ENCODE measurements at regions not wholly inside any gene's neighbourhood (a gene's known extent, or its start where the extent isn't known, plus 50 kb on each side); places are given as distances from the start of the nearest gene placed in this dataset.

DNA sequence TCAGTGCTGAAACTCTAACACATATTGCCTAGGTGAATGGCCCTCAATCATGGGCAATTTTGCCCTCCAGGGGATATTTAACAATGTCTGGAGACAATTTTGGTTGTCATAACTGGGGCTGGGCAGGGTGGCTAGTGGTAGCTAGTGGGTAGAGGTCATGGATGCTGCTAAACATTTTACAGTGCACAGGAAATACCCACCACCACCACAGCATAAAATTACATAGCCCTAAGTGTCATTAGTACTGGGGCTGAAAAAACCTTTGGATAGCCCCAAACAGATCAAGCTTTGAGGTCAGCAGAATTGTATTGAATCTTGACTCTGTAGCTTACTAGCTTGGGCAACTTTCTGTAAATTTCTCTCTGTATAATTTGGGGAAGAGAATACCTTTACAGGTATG lies 758.0 kb downstream of the BCL11B start:
- Histone ChIP-seq H3K9ac (ENCODE audit: low read depth in 2 of 2, low read length in 2 of 2) (no peak overlapping the region), H3K27me3 (no peaks in the 10 kb centered on the region), H3K27ac (no peak overlapping the region), H3K36me3 (no peaks in the 10 kb centered on the region), H3K9me3 (no peaks in the 10 kb centered on the region), H3K4me3 (no peak overlapping the region), H3K4me1 (no peaks in the 10 kb centered on the region)
- DNase-seq, result no peak
- intact Hi-C loops (cut with DNase I), result no loop called here
- TF ChIP-seq CTCF (IDR thresholded peaks at IDR 0.05), result no peak

- no peak for TF ChIP-seq CTCF (IDR thresholded peaks at IDR 0.05)
- no peaks in the 10 kb centered on the region for H3K27me3 ChIP-seq
- no peak overlapping the region for H3K27ac ChIP-seq
- no peak overlapping the region for H3K9ac ChIP-seq (ENCODE audit: low read depth in 2 of 2, low read length in 2 of 2)
- H3K4me1 ChIP-seq, result no peaks in the 10 kb centered on the region
- H3K9me3 ChIP-seq, result no peaks in the 10 kb centered on the region
- no peaks in the 10 kb centered on the region for H3K36me3 ChIP-seq
- intact Hi-C loops (cut with DNase I), result no loop called here
- H3K4me3 ChIP-seq, result no peak overlapping the region
- DNase-seq, result no peak
Observed at GRCh38 chr14:98536256-98536655, 735.7 kb downstream of the BCL11B start.

DNA sequence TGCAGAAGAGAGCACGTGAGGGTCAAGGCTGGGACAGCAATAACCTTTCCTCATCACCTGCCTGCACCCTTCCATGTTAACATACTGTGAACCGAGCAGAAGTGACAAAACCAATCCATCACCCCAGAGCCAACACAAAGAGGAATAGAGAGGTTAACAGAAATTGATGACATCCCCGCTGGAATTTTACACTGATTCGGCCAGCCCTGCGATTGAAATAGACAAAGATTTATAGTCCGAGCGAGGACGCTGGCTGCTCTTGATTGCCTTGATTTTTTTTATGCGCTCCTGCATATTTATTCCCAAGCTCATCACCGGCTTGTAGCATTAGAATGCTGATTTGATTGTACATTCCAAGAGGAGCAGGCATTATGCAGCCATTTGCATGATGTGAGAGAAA lies 729.7 kb downstream of the BCL11B start:
- Histone ChIP-seq H3K27me3 (no peaks in the 10 kb centered on the region), H3K9ac (ENCODE audit: low read depth in 2 of 2, low read length in 2 of 2) (no peak overlapping the region), H3K4me3 (no peak overlapping the region), H3K27ac (no peak overlapping the region), H3K9me3 (no peaks in the 10 kb centered on the region), H3K4me1 (no peaks in the 10 kb centered on the region), H3K36me3 (no peaks in the 10 kb centered on the region)
- intact Hi-C loops (cut with DNase I), result no loop called here
- no peak for TF ChIP-seq CTCF (IDR thresholded peaks at IDR 0.05)
- no peak for DNase-seq

GRCh38 chr14:98543074-98543473 lies 728.9 kb downstream of the BCL11B start:
- no peaks in the 10 kb centered on the region for H3K4me1 ChIP-seq
- no peak overlapping the region for H3K27ac ChIP-seq
- no peaks in the 10 kb centered on the region for H3K27me3 ChIP-seq
- intact Hi-C loops (cut with DNase I), result no loop called here
- no peak overlapping the region for H3K9ac ChIP-seq (ENCODE audit: low read depth in 2 of 2, low read length in 2 of 2)
- H3K4me3 ChIP-seq, result no peak overlapping the region
- DNase-seq, result no peak
- H3K9me3 ChIP-seq, result no peaks in the 10 kb centered on the region
- no peak for TF ChIP-seq CTCF (IDR thresholded peaks at IDR 0.05)
- H3K36me3 ChIP-seq, result no peaks in the 10 kb centered on the region

DNA sequence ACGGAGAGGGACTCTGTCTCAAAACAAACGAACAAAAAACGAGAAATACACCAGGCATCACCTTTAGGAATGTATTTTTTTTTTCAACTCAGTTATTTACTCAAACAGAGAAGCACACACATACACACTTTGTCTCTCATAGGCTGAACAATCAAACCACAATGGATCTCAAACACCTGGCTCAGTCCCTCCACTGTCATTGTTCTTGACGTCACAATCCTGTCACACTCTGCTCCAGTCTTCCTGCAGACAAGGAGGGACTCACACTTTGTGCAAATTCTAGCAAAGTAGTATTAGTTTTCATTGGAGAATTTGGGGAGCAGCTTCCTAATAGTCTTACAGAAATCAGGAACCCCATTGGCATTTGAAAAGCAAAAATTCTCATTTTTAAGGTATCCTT lies 727.8 kb downstream of the BCL11B start:
- H3K9me3 ChIP-seq, result no peaks in the 10 kb centered on the region
- no peaks in the 10 kb centered on the region for H3K36me3 ChIP-seq
- H3K27me3 ChIP-seq, result no peaks in the 10 kb centered on the region
- intact Hi-C loops (cut with DNase I), result no loop called here
- H3K9ac ChIP-seq (ENCODE audit: low read depth in 2 of 2, low read length in 2 of 2), result no peak overlapping the region
- no peak overlapping the region for H3K27ac ChIP-seq
- no peak for TF ChIP-seq CTCF (IDR thresholded peaks at IDR 0.05)
- H3K4me1 ChIP-seq, result no peaks in the 10 kb centered on the region
- H3K4me3 ChIP-seq, result no peak overlapping the region
- no peak for DNase-seq

DNA sequence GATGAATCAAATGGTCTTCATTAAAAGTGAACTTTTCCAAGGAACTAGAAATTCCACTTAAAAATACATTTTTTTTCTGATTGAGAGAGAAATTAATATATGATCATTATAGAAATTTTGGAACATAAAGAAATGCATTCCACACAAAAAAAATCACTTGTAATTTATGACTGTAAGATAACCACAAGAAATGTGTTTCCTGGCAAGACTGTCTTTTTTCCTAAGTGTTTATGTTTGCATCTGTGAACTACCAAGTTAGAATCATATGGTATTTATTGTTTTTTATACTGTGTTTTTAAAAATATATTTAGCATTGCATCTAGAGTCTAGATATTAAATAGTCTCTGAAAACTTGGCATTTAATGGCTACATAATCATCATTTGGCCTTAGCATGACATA lies 726.8 kb downstream of the BCL11B start:
- Histone ChIP-seq H3K4me3 (no peak overlapping the region), H3K36me3 (no peaks in the 10 kb centered on the region), H3K27me3 (no peaks in the 10 kb centered on the region), H3K9ac (ENCODE audit: low read depth in 2 of 2, low read length in 2 of 2) (no peak overlapping the region), H3K4me1 (no peaks in the 10 kb centered on the region), H3K9me3 (no peaks in the 10 kb centered on the region), H3K27ac (no peak overlapping the region)
- no peak for TF ChIP-seq CTCF (IDR thresholded peaks at IDR 0.05)
- intact Hi-C loops (cut with DNase I), result no loop called here
- DNase-seq, result no peak

Data from colonic mucosa (tissue), 4 donors.